Vagina (tissue), 2 donors: ENCODE measurements at regions not wholly inside any gene's neighbourhood (a gene's known extent, or its start where the extent isn't known, plus 50 kb on each side); places are given as distances from the start of the nearest gene placed in this dataset.

Experiments
- DNase-seq, 2 donors: peaks; one replicate each; pipeline ENCODE4 v3.0.0-alpha.2; 2017; ENCODE audit errors: extremely low spot score in 2 of 2
- H3K27ac ChIP-seq: fragments of 200-600 bp; sonication (generic); one replicate; pipeline ENCODE4 v1.5.1; 2019
- H3K27me3 ChIP-seq: fragments of 200-600 bp; sonication (generic); one replicate; pipeline ENCODE4 v1.5.1; 2019
- H3K36me3 ChIP-seq, 2 donors: fragments of 200-600 bp; sonication (generic); one replicate each; pipeline ENCODE4 v1.5.1; 2017 to 2019
- H3K4me1 ChIP-seq: fragments of 200-600 bp; sonication (generic); one replicate; pipeline ENCODE4 v1.5.1; 2019
- H3K4me3 ChIP-seq, 2 donors: fragments of 200-600 bp; sonication (generic); 1 replicate in 1 of 2; 2 replicates in 1 of 2; pipeline ENCODE4 v1.5.1; 2016 to 2019
- H3K9me3 ChIP-seq: fragments of 200-600 bp; sonication (generic); one replicate; pipeline ENCODE4 v1.5.1; 2019
- POLR2A ChIP-seq, 2 donors: fragments of 450-650 bp; IDR thresholded peaks; one replicate each; pipeline ENCODE4 v1.6.1; 2017; ENCODE audit warnings: antibody characterized with exemption in 2 of 2, mild to moderate bottlenecking in 2 of 2, moderate library complexity in 2 of 2
- POLR2AphosphoS5 ChIP-seq, 2 donors: sonication (generic); formaldehyde crosslinking; IDR thresholded peaks; one replicate each; pipeline ENCODE4 v1.9.0; 2017; ENCODE audit warnings: antibody characterized with exemption in 2 of 2, mild to moderate bottlenecking in 2 of 2, low read depth in 1 of 2; ENCODE audit not compliant: insufficient read depth in 1 of 2
- intact Hi-C: fragments of 100-400 bp; cut with DNase I; formaldehyde crosslinking; loops from one replicate; pipeline ENCODE4 v1.15.1; 2023
- TF ChIP-seq, protein P1 (sequence below), 3 experiments: fragments of 450-650 bp in 2 of 3; fragments of 200-600 bp in 1 of 3; sonication (generic) in 1 of 3; IDR thresholded peaks; one replicate each; pipeline ENCODE4 v1.5.1; 2017 to 2019; ENCODE audit warnings: antibody characterized with exemption in 3 of 3, mild to moderate bottlenecking in 2 of 3, moderate library complexity in 2 of 3

DNA sequence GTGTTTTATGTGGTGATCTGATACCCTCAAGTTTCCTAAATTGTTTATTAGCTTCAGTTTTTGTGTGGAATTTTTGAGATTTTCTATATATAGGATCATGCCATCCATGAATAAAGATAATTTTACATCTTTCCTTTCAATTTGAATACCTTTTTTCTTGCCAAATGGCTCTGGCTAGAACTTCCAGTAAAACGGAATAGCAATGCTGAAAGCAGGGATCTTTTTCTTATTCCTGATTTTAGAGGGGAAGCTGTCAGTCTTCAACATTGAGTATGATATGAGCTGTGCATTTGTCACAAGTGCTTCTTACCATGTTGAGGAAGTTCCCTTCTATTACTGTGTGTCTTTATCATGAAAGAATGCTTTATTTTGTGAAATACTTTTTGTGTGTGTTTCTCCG lies 618.8 kb downstream of the FGF9 start:
- no peak overlapping the region for H3K27ac ChIP-seq
- H3K9me3 ChIP-seq = no peaks in the 10 kb centered on the region
- intact Hi-C loops = no loop called here

DNA sequence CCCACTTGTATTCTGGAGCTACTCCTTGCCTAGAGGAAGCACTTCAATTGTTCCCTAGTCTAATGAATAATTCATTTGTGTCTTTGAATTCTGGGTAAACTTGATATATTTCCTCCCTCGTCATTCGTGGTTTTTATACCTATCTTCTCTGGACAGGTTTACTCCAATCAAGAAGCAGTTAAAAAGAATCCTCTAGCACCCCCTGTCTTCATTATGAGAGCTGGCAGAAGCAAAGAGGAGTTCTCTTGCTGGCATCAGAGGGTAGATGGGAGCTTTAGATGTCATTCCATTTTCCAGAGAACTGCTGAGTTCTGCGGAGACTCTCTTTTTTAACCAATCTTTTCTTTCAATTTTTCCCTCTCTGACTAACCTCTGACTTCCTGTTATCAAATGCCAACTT lies 627.7 kb downstream of the FGF9 start:
- no peaks in the 10 kb centered on the region for H3K4me1 ChIP-seq
- intact Hi-C loops = no loop called here
- H3K4me3 ChIP-seq = no peak overlapping the region
- H3K9me3 ChIP-seq = no peaks in the 10 kb centered on the region
- no peaks in the 10 kb centered on the region for H3K27me3 ChIP-seq
- H3K27ac ChIP-seq = no peak overlapping the region
- no peak for DNase-seq
- TF ChIP-seq, protein P1, sequence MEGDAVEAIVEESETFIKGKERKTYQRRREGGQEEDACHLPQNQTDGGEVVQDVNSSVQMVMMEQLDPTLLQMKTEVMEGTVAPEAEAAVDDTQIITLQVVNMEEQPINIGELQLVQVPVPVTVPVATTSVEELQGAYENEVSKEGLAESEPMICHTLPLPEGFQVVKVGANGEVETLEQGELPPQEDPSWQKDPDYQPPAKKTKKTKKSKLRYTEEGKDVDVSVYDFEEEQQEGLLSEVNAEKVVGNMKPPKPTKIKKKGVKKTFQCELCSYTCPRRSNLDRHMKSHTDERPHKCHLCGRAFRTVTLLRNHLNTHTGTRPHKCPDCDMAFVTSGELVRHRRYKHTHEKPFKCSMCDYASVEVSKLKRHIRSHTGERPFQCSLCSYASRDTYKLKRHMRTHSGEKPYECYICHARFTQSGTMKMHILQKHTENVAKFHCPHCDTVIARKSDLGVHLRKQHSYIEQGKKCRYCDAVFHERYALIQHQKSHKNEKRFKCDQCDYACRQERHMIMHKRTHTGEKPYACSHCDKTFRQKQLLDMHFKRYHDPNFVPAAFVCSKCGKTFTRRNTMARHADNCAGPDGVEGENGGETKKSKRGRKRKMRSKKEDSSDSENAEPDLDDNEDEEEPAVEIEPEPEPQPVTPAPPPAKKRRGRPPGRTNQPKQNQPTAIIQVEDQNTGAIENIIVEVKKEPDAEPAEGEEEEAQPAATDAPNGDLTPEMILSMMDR (IDR thresholded peaks at IDR 0.05) = no peak
- TF ChIP-seq POLR2A (IDR thresholded peaks at IDR 0.05) = no peak
- TF ChIP-seq POLR2AphosphoS5 (IDR thresholded peaks at IDR 0.05; ENCODE audit: insufficient read depth in 1 of 2, low read depth in 1 of 2) = no peak
- no peaks in the 10 kb centered on the region for H3K36me3 ChIP-seq

More for the DNA sequence above, 618.8 kb downstream of the FGF9 start:
- Histone ChIP-seq H3K4me1 (no peaks in the 10 kb centered on the region), H3K27me3 (no peaks in the 10 kb centered on the region), H3K36me3 (no peaks in the 10 kb centered on the region), H3K4me3 (no peak overlapping the region)
- TF ChIP-seq POLR2AphosphoS5 (IDR thresholded peaks at IDR 0.05; ENCODE audit: insufficient read depth in 1 of 2, low read depth in 1 of 2) (no peak), POLR2A (IDR thresholded peaks at IDR 0.05) (no peak)
- TF ChIP-seq, protein P1 (IDR thresholded peaks at IDR 0.05) = no peak
- DNase-seq = no peak

DNA sequence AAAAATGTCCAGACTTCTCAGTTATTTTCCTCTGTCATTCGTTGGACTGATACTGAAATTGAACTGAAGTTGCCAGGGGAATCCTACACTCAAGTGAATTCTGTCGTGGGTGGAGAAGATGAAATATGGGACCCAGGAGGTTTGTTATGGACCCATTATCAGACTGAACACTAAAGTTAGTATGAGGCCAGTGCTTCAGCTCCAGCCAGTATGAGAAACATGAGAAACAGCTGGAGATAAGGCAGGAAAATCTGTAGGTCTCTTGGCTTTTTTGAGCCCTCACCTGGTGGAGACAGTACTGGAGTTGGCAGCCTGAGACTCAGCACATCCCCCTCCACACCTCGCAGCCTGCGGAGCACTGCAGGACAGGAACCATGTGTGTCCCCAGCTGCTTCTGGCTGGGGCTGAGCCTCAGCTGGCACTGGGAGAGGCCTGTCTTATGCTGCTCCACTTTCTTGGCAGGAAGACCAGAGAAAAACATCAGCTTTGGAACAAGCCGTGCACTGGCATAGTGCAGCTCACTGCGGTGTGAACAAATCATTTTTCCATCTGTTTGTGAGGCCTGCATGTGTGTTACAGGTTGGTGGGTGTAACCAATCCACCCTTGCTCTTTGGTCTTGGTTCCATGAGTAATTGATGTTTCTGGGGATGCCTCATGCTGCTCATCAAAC lies 641.0 kb downstream of the FGF9 start:
- Histone ChIP-seq H3K27ac (no peak overlapping the region), H3K4me1 (no peaks in the 10 kb centered on the region), H3K9me3 (no peaks in the 10 kb centered on the region), H3K36me3 (no peaks in the 10 kb centered on the region), H3K4me3 (no peak overlapping the region), H3K27me3 (no peaks in the 10 kb centered on the region)
- TF ChIP-seq, protein P1 (IDR thresholded peaks at IDR 0.05) = no peak
- TF ChIP-seq POLR2A (IDR thresholded peaks at IDR 0.05) = no peak
- TF ChIP-seq POLR2AphosphoS5 (IDR thresholded peaks at IDR 0.05; ENCODE audit: insufficient read depth in 1 of 2, low read depth in 1 of 2) = no peak
- intact Hi-C loops = no loop called here
- no peak for DNase-seq

DNA sequence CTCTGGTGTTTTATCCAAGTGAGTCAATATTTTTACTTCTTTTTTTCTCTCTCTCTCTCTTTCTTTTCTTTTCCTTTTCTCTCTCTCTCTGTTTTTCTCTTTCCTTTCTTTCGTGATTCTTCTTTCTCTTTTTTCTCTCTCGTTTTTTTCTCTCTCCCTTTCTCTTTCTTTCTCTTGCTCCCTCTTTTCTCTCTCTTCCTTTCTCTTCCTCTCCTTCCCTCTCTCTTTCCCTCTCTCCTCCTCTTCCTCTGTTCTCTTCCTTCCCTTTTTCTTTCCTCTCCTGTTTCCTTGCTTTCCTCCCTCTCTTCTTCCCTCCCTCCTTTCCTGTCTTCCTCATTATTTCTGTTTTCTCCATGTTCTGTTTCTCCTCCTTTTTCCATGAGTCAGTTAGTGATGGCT lies 641.5 kb downstream of the FGF9 start:
- H3K4me1 ChIP-seq = no peaks in the 10 kb centered on the region
- no peak for DNase-seq
- TF ChIP-seq, protein P1 (IDR thresholded peaks at IDR 0.05) = no peak
- TF ChIP-seq POLR2A (IDR thresholded peaks at IDR 0.05) (no peak), POLR2AphosphoS5 (IDR thresholded peaks at IDR 0.05; ENCODE audit: insufficient read depth in 1 of 2, low read depth in 1 of 2) (no peak)
- no peak overlapping the region for H3K4me3 ChIP-seq
- intact Hi-C loops = no loop called here
- no peaks in the 10 kb centered on the region for H3K27me3 ChIP-seq
- no peak overlapping the region for H3K27ac ChIP-seq
- H3K36me3 ChIP-seq = no peaks in the 10 kb centered on the region
- H3K9me3 ChIP-seq = no peaks in the 10 kb centered on the region

DNA sequence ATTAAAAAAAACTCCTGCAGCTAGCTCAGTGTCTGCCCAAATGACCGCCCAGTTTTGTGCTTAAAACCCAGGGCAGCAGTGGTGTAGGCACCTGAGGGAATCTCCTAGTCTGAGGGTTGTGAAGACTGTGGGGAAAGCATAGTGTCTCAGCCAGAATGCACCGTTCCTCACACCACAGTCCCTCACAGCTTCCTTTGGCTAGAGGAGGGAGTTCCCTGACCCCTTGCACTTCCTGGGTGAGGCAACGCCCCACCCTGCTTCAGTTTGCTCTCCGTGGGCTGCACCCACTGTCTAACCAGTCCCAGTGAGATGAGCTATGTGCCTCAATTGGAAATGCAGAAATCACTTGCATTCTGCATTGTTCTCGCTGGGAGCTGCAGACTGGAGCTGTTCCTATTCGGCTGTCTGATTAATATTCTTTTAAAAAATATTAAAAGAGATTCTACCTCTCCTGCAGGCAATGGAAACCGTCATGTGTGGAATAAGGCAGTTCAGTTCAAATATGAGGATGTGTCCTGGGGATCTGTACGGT lies 645.7 kb downstream of the FGF9 start:
- H3K27me3 ChIP-seq = no peaks in the 10 kb centered on the region
- H3K9me3 ChIP-seq = no peaks in the 10 kb centered on the region
- H3K4me1 ChIP-seq = no peaks in the 10 kb centered on the region
- H3K27ac ChIP-seq = no peak overlapping the region
- no peaks in the 10 kb centered on the region for H3K36me3 ChIP-seq
- H3K4me3 ChIP-seq = no peak overlapping the region
- no peak for TF ChIP-seq POLR2A (IDR thresholded peaks at IDR 0.05)
- TF ChIP-seq, protein P1 (IDR thresholded peaks at IDR 0.05) = no peak
- no peak for DNase-seq
- intact Hi-C loops = no loop called here
